Lower leg skin (tissue), 3 donors: ENCODE measurements at regions not wholly inside any gene's neighbourhood (a gene's known extent, or its start where the extent isn't known, plus 50 kb on each side); places are given as distances from the start of the nearest gene placed in this dataset.

ENCODE experiments used
- POLR2A ChIP-seq, 2 donors: fragments of 450-650 bp; IDR thresholded peaks; one replicate each; pipeline ENCODE4 v1.6.1; 2016 to 2017; ENCODE audit warnings: antibody characterized with exemption in 2 of 2, mild to moderate bottlenecking in 1 of 2, moderate library complexity in 1 of 2
- TF ChIP-seq, protein P1 (sequence below), 3 donors: fragments of 450-650 bp; IDR thresholded peaks; one replicate each; pipeline ENCODE4 v1.5.1; 2016; ENCODE audit warnings: antibody characterized with exemption in 3 of 3, mild to moderate bottlenecking in 3 of 3, moderate library complexity in 2 of 3

DNA sequence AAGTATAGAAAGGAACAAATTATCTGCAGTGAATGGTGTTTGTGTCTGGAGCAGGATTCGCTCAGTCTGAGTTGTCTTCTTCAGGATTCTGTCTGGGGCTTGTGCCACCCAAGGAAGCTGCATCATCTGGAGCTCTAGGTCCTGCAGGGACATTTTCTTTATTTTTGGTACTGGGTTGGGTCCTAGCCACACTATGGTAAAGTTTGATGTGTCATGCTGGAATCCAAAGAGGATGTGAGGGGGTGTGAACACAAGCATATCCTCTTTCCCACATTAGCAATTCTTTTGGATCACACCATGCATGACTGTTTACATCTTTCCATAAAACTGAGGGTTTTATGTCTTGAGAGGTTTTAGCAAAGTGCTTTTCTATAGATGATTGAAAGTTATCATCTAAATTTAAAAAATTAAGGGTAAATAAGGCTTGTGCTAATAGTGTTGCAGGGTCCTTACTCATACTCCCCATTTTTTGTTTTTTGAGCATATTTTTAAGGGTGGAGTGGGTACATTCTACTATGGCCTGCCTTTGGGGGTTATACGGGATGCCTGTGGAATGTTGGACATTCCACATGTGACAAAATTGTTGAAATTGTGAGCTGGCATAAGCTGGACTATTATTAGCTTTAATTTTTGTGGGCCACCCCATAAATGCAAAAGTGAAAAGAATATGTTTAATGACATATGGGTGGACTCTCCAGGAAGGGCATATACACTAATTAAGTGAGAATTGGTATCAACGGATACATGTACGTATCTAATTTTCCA, 152.0 kb upstream of the HMCN1 start:
- TF ChIP-seq, protein P1, sequence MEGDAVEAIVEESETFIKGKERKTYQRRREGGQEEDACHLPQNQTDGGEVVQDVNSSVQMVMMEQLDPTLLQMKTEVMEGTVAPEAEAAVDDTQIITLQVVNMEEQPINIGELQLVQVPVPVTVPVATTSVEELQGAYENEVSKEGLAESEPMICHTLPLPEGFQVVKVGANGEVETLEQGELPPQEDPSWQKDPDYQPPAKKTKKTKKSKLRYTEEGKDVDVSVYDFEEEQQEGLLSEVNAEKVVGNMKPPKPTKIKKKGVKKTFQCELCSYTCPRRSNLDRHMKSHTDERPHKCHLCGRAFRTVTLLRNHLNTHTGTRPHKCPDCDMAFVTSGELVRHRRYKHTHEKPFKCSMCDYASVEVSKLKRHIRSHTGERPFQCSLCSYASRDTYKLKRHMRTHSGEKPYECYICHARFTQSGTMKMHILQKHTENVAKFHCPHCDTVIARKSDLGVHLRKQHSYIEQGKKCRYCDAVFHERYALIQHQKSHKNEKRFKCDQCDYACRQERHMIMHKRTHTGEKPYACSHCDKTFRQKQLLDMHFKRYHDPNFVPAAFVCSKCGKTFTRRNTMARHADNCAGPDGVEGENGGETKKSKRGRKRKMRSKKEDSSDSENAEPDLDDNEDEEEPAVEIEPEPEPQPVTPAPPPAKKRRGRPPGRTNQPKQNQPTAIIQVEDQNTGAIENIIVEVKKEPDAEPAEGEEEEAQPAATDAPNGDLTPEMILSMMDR (IDR thresholded peaks at IDR 0.05): no peak
- no peak for TF ChIP-seq POLR2A (IDR thresholded peaks at IDR 0.05)
